Neural cell (in vitro differentiated cells): ENCODE measurements at regions not wholly inside any gene's neighbourhood (a gene's known extent, or its start where the extent isn't known, plus 50 kb on each side); places are given as distances from the start of the nearest gene placed in this dataset.

Source experiments
- H2AFZ ChIP-seq: fragments of 200-600, 300-800 bp; sonication (generic), shearing (Covaris generic); 2 replicates; pipeline ENCODE4 v1.6.0; 2014; ENCODE audit warnings: low read depth, mild to moderate bottlenecking, antibody characterized with exemption, low read length, moderate library complexity
- H3F3A ChIP-seq: fragments of 200-600 bp; shearing (Covaris generic); 2 replicates; pipeline ENCODE4 v1.6.1; 2016; ENCODE audit warnings: mild to moderate bottlenecking, moderate library complexity, mixed read lengths, antibody characterized with exemption, low read length; ENCODE audit not compliant: insufficient read depth, poor library complexity, severe bottlenecking
- H3K27ac ChIP-seq: fragments of 200-600, 300-800 bp; sonication (generic), shearing (Covaris generic); 2 replicates; pipeline ENCODE4 v1.5.1; 2014; ENCODE audit warnings: mild to moderate bottlenecking, low read length, moderate library complexity
- H3K27me3 ChIP-seq: fragments of 300-800, 200-600 bp; sonication (generic), shearing (Covaris generic); 2 replicates; pipeline ENCODE4 v1.6.0; 2014; ENCODE audit warnings: mild to moderate bottlenecking, low read depth, low read length, moderate library complexity; ENCODE audit not compliant: insufficient read depth
- H3K36me3 ChIP-seq: fragments of 300-800, 200-600 bp; sonication (generic), shearing (Covaris generic); 2 replicates; pipeline ENCODE4 v1.5.1; 2014; ENCODE audit warnings: mild to moderate bottlenecking, antibody characterized with exemption, low read length, moderate library complexity; ENCODE audit not compliant: insufficient read depth
- H3K4me2 ChIP-seq: fragments of 300-800, 200-600 bp; sonication (generic), shearing (Covaris generic); 2 replicates; pipeline ENCODE4 v1.6.0; 2014; ENCODE audit warnings: mild to moderate bottlenecking, low read length
- H3K4me3 ChIP-seq: fragments of 300-800, 200-600 bp; sonication (generic), shearing (Covaris generic); 2 replicates; pipeline ENCODE4 v1.5.1; 2014; ENCODE audit warnings: mild to moderate bottlenecking, low read length, moderate library complexity
- H3K79me2 ChIP-seq: fragments of 200-600 bp; shearing (Covaris generic); replicated peaks from 2 replicates; pipeline ENCODE4 v1.6.0; 2014; ENCODE audit warnings: mild to moderate bottlenecking, low read length, moderate library complexity; ENCODE audit not compliant: insufficient read depth
- H3K9ac ChIP-seq: fragments of 300-800, 200-600 bp; sonication (generic), shearing (Covaris generic); 2 replicates; pipeline ENCODE4 v1.6.1; 2016; ENCODE audit warnings: mild to moderate bottlenecking, low read length, mixed read lengths
- H3K9me2 ChIP-seq: fragments of 200-600 bp; shearing (Covaris generic); 2 replicates; pipeline ENCODE4 v1.6.1; 2016; ENCODE audit warnings: mild to moderate bottlenecking, low read length, mixed read lengths; ENCODE audit not compliant: insufficient read depth
- H3K9me3 ChIP-seq: fragments of 200-600, 300-800 bp; sonication (generic), shearing (Covaris generic); 2 replicates; pipeline ENCODE4 v1.6.1; 2016; ENCODE audit warnings: mild to moderate bottlenecking, mixed run types, low read length, moderate library complexity, mixed read lengths
- H4K20me1 ChIP-seq: fragments of 200-600 bp; shearing (Covaris generic); 2 replicates; pipeline ENCODE4 v1.6.1; 2016; ENCODE audit warnings: mild to moderate bottlenecking, mixed run types; ENCODE audit not compliant: insufficient read depth
- EP300 ChIP-seq: fragments of 450-650 bp; conservative IDR thresholded peaks from 2 replicates; pipeline ENCODE4 v1.6.1; 2014; ENCODE audit warnings: antibody characterized with exemption, mild to moderate bottlenecking, moderate library complexity; ENCODE audit not compliant: poor library complexity, severe bottlenecking
- EZH2 ChIP-seq: fragments of 200-600, 300-800 bp; shearing (Covaris generic), sonication (generic); IDR thresholded peaks from 2 replicates; pipeline ENCODE4 v1.6.1; 2014; ENCODE audit warnings: antibody characterized with exemption, low read length, borderline replicate concordance, mild to moderate bottlenecking; ENCODE audit not compliant: insufficient read depth, poor library complexity, severe bottlenecking
- MXI1 ChIP-seq: fragments of 450-650 bp; conservative IDR thresholded peaks from 2 replicates; pipeline ENCODE4 v1.6.1; 2014; ENCODE audit warnings: antibody characterized with exemption, mild to moderate bottlenecking; ENCODE audit not compliant: poor library complexity, severe bottlenecking
- POLR2AphosphoS5 ChIP-seq: IDR thresholded peaks from 2 replicates; pipeline ENCODE4 v1.6.1; 2012
- RAD21 ChIP-seq: fragments of 450-650 bp; conservative IDR thresholded peaks from 2 replicates; pipeline ENCODE4 v1.6.1; 2014; ENCODE audit warnings: antibody characterized with exemption, mild to moderate bottlenecking, moderate library complexity
- SMC3 ChIP-seq: fragments of 450-650 bp; conservative IDR thresholded peaks from 2 replicates; pipeline ENCODE4 v1.6.1; 2014; ENCODE audit warnings: antibody characterized with exemption, mild to moderate bottlenecking, moderate library complexity; ENCODE audit not compliant: poor library complexity
- TAF1 ChIP-seq: IDR thresholded peaks from 2 replicates; pipeline ENCODE4 v1.6.1; 2012; ENCODE audit warnings: low read depth
- TF ChIP-seq, protein P1 (sequence below): IDR thresholded peaks from 2 replicates; pipeline ENCODE4 v1.6.1; 2012; ENCODE audit warnings: borderline replicate concordance
- TF ChIP-seq, protein P2 (sequence below): fragments of 450-650 bp; IDR thresholded peaks from 2 replicates; pipeline ENCODE4 v1.5.1; 2014; ENCODE audit warnings: antibody characterized with exemption, mild to moderate bottlenecking, moderate library complexity; ENCODE audit not compliant: poor library complexity, severe bottlenecking

DNA sequence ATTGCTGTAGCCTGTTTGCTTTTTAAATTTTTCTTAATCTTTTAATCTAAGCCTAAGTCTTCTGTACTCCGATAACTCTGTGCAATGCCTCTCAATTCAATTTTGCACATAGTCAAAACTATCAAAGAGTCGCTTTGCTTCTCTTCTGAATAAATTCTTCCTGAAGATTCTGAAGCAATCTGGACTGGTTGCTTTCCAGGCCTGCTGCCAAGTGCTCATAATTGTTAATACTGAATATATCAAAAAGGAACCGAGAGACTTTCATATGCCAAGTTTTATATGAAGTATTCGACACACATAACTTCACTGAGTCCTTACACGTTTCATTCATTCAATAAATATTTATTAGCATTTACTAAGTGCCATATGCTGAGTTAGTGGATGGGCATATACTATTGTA lies 91.3 kb downstream of the EDNRB start:
- no peaks in the 10 kb centered on the region for H4K20me1 ChIP-seq
- no peaks in the 10 kb centered on the region for H3F3A ChIP-seq
- TF ChIP-seq TAF1 (no peak), SMC3 (no peak), POLR2AphosphoS5 (no peak), EP300 (no peak), EZH2 (no peak), RAD21 (no peak), MXI1 (no peak)
- TF ChIP-seq, protein P1, sequence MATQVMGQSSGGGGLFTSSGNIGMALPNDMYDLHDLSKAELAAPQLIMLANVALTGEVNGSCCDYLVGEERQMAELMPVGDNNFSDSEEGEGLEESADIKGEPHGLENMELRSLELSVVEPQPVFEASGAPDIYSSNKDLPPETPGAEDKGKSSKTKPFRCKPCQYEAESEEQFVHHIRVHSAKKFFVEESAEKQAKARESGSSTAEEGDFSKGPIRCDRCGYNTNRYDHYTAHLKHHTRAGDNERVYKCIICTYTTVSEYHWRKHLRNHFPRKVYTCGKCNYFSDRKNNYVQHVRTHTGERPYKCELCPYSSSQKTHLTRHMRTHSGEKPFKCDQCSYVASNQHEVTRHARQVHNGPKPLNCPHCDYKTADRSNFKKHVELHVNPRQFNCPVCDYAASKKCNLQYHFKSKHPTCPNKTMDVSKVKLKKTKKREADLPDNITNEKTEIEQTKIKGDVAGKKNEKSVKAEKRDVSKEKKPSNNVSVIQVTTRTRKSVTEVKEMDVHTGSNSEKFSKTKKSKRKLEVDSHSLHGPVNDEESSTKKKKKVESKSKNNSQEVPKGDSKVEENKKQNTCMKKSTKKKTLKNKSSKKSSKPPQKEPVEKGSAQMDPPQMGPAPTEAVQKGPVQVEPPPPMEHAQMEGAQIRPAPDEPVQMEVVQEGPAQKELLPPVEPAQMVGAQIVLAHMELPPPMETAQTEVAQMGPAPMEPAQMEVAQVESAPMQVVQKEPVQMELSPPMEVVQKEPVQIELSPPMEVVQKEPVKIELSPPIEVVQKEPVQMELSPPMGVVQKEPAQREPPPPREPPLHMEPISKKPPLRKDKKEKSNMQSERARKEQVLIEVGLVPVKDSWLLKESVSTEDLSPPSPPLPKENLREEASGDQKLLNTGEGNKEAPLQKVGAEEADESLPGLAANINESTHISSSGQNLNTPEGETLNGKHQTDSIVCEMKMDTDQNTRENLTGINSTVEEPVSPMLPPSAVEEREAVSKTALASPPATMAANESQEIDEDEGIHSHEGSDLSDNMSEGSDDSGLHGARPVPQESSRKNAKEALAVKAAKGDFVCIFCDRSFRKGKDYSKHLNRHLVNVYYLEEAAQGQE = no peak
- TF ChIP-seq, protein P2, sequence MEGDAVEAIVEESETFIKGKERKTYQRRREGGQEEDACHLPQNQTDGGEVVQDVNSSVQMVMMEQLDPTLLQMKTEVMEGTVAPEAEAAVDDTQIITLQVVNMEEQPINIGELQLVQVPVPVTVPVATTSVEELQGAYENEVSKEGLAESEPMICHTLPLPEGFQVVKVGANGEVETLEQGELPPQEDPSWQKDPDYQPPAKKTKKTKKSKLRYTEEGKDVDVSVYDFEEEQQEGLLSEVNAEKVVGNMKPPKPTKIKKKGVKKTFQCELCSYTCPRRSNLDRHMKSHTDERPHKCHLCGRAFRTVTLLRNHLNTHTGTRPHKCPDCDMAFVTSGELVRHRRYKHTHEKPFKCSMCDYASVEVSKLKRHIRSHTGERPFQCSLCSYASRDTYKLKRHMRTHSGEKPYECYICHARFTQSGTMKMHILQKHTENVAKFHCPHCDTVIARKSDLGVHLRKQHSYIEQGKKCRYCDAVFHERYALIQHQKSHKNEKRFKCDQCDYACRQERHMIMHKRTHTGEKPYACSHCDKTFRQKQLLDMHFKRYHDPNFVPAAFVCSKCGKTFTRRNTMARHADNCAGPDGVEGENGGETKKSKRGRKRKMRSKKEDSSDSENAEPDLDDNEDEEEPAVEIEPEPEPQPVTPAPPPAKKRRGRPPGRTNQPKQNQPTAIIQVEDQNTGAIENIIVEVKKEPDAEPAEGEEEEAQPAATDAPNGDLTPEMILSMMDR = no peak
- no peak overlapping the region for H3K4me2 ChIP-seq
- no peak overlapping the region for H3K9ac ChIP-seq
- H3K27me3 ChIP-seq = no peaks in the 10 kb centered on the region
- no peaks in the 10 kb centered on the region for H3K79me2 ChIP-seq
- H3K27ac ChIP-seq = no peak overlapping the region
- H3K9me3 ChIP-seq = no peaks in the 10 kb centered on the region
- no peak overlapping the region for H3K4me3 ChIP-seq
- no peaks in the 10 kb centered on the region for H3K36me3 ChIP-seq
- no peak overlapping the region for H2AFZ ChIP-seq
- no peaks in the 10 kb centered on the region for H3K9me2 ChIP-seq

DNA sequence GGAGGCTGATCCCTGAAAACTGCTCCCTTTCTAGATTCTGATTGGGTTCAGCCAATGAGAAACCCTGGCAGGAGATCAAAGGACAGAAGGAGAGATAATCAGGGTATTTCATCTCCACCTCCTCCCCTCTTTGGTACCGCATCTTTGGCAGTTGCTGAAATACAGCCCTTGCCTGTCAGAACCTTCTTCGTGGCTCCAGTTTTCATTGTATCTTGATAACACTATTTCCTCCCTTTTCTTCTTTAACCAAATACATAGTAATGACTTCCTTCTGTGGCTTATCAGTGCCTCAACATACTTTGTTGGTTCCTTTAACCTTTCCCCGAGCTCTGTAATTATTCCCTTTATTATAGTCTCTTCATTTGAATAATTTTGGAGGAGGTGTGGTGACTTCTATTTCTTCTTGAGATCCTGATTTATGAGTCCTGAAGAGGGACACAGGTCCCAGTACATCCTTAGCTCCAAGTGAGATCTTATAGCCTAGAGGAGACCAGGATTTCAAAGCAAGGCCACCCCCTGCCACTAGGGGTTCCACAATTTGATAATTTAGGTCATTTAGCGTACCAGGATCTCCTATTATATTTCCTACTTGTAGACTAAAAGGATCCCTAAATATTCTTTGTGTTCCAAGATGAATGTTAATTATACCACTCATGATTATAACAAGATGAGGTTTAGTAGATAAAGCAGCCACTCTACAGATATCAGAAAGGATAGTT lies 98.0 kb downstream of the EDNRB start:
- TF ChIP-seq EZH2 = no peak
- TF ChIP-seq TAF1 = no peak
- TF ChIP-seq RAD21 = no peak
- TF ChIP-seq SMC3 = no peak
- TF ChIP-seq, protein P1 = no peak
- TF ChIP-seq POLR2AphosphoS5 = no peak
- no peak for TF ChIP-seq MXI1
- TF ChIP-seq EP300 = no peak
- TF ChIP-seq, protein P2 = no peak
- H3K9me2 ChIP-seq = no peaks in the 10 kb centered on the region
- no peak overlapping the region for H3K27ac ChIP-seq
- no peak overlapping the region for H3K4me3 ChIP-seq
- H3K9me3 ChIP-seq = no peaks in the 10 kb centered on the region
- H3K36me3 ChIP-seq = no peaks in the 10 kb centered on the region
- H3K9ac ChIP-seq = no peak overlapping the region
- no peaks in the 10 kb centered on the region for H3K79me2 ChIP-seq
- no peaks in the 10 kb centered on the region for H4K20me1 ChIP-seq
- H2AFZ ChIP-seq = no peak overlapping the region
- no peak overlapping the region for H3K4me2 ChIP-seq
- H3K27me3 ChIP-seq = no peaks in the 10 kb centered on the region
- no peaks in the 10 kb centered on the region for H3F3A ChIP-seq
